PFSK-1 (cell line): ENCODE measurements at regions not wholly inside any gene's neighbourhood (a gene's known extent, or its start where the extent isn't known, plus 50 kb on each side); places are given as distances from the start of the nearest gene placed in this dataset.

Source experiments
- POLR2AphosphoS5 ChIP-seq: IDR thresholded peaks from 2 replicates; pipeline ENCODE4 v1.6.1; 2012; ENCODE audit warnings: low read depth, mild to moderate bottlenecking, control low read depth, low read length, moderate library complexity
- REST ChIP-seq, 2 experiments: IDR thresholded peaks; 2 replicates each; pipeline versions ENCODE4 v1.6.1 to v1.8.0; 2011 to 2012; ENCODE audit warnings: low read depth in 2 of 2, low read length in 2 of 2, control low read depth in 1 of 2, inconsistent platforms in 1 of 2, mild to moderate bottlenecking in 1 of 2, moderate library complexity in 1 of 2; ENCODE audit not compliant: insufficient read depth in 1 of 2
- SIN3A ChIP-seq: IDR thresholded peaks from 2 replicates; pipeline ENCODE4 v1.6.1; 2012; ENCODE audit warnings: mild to moderate bottlenecking, low read length, moderate library complexity, borderline replicate concordance; ENCODE audit not compliant: insufficient read depth
- TAF1 ChIP-seq: IDR thresholded peaks from 2 replicates; pipeline ENCODE4 v1.6.1; 2012; ENCODE audit warnings: low read length, control low read depth, borderline replicate concordance; ENCODE audit not compliant: insufficient read depth

GRCh38 chr16:73616166-73616753 is 568.3 kb upstream of the ZFHX3 start:
- TF ChIP-seq TAF1 = no peak
- TF ChIP-seq POLR2AphosphoS5 = no peak
- TF ChIP-seq REST (IDR thresholded peaks at IDR 0.05; ENCODE audit: insufficient read depth in 1 of 2, low read depth in 2 of 2, low read length in 2 of 2) = no peak
- TF ChIP-seq SIN3A = no peak
